Gastroesophageal sphincter (tissue), 4 donors: ENCODE measurements at regions not wholly inside any gene's neighbourhood (a gene's known extent, or its start where the extent isn't known, plus 50 kb on each side); places are given as distances from the start of the nearest gene placed in this dataset.
"Not testable (repeated sequence)": the region's sequence is repeated elsewhere in the genome, so short reads cannot be mapped to it uniquely, and the experiment has no call there.

Experiments used
- ATAC-seq: fragments of 150-250 bp; one replicate; pipeline ENCODE4 v1.9.1; 2016; ENCODE audit warnings: mild to moderate bottlenecking, moderate library complexity
- H3K27ac ChIP-seq, 4 donors: fragments of 200-600 bp; sonication (generic) in 3 of 4; 1 replicate in 3 of 4; 2 replicates in 1 of 4; pipeline ENCODE4 v1.5.1; 2016 to 2019
- H3K27me3 ChIP-seq: fragments of 200-600 bp; sonication (generic); one replicate; pipeline ENCODE4 v1.5.1; 2019
- H3K36me3 ChIP-seq, 2 donors: fragments of 200-600 bp; sonication (generic); one replicate each; pipeline ENCODE4 v1.5.1; 2019; ENCODE audit warnings: control low read depth in 1 of 2
- H3K4me1 ChIP-seq, 3 donors: fragments of 200-600 bp; sonication (generic); 1 replicate in 2 of 3; 2 replicates in 1 of 3; pipeline ENCODE4 v1.5.1; 2016 to 2019; ENCODE audit warnings: control low read depth in 2 of 3
- H3K4me3 ChIP-seq, 2 donors: fragments of 200-600 bp; sonication (generic); one replicate each; pipeline ENCODE4 v1.5.1; 2019; ENCODE audit warnings: mild to moderate bottlenecking in 1 of 2, moderate library complexity in 1 of 2
- H3K9me3 ChIP-seq, 3 donors: fragments of 200-600 bp; sonication (generic); one replicate each; pipeline ENCODE4 v1.5.1; 2017 to 2019; ENCODE audit warnings: control low read depth in 2 of 3
- CTCF ChIP-seq, 4 experiments: fragments of 200-600 bp in 2 of 4; fragments of 450-650 bp in 2 of 4; sonication (generic) in 1 of 4; IDR thresholded peaks; one replicate each; pipeline ENCODE4 v1.5.1; 2017 to 2019; ENCODE audit warnings: antibody characterized with exemption in 4 of 4, mild to moderate bottlenecking in 2 of 4, moderate library complexity in 2 of 4
- EP300 ChIP-seq: sonication (generic); formaldehyde crosslinking; IDR thresholded peaks from one replicate; pipeline ENCODE4 v1.6.1; 2017; ENCODE audit warnings: antibody characterized with exemption, mild to moderate bottlenecking
- POLR2A ChIP-seq, 2 donors: fragments of 450-650 bp; IDR thresholded peaks; one replicate each; pipeline ENCODE4 v1.6.1; 2017; ENCODE audit warnings: antibody characterized with exemption in 2 of 2, mild to moderate bottlenecking in 2 of 2, moderate library complexity in 1 of 2
- POLR2AphosphoS5 ChIP-seq: sonication (generic); formaldehyde crosslinking; IDR thresholded peaks from one replicate; pipeline ENCODE4 v1.6.1; 2017; ENCODE audit warnings: antibody characterized with exemption
- WGBS, 2 donors: methylation state at CpG; one replicate each; pipeline ENCODE4 v1.1.5; 2018; ENCODE audit warnings: low coverage in 1 of 2; 5-methylcytosine and 5-hydroxymethylcytosine counted together

- no peaks in the 10 kb centered on the region for H3K36me3 ChIP-seq
- no peak overlapping the region for H3K27ac ChIP-seq
- 58% methylated on average over 19 of the region's 34 CpGs; no CpG with 5 or more reads in 1 of the 2 donors for WGBS, 2 donors
- H3K4me3 ChIP-seq = no peak overlapping the region
- no peak for TF ChIP-seq POLR2A (IDR thresholded peaks at IDR 0.05)
- no peak for TF ChIP-seq POLR2AphosphoS5
- no peak for TF ChIP-seq CTCF (IDR thresholded peaks at IDR 0.05)
- TF ChIP-seq EP300 = no peak
- no peak for ATAC-seq
- H3K9me3 ChIP-seq = no peaks in the 10 kb centered on the region
- peaks cover 43% of the 10 kb centered on the region for H3K27me3 ChIP-seq
- H3K4me1 ChIP-seq = no peaks in the 10 kb centered on the region
Observed at GRCh38 chr7:409339-410281, 110.0 kb downstream of the PDGFA start.

- no peaks in the 10 kb centered on the region for H3K4me1 ChIP-seq
- no peak for TF ChIP-seq POLR2AphosphoS5
- no peak for TF ChIP-seq POLR2A (IDR thresholded peaks at IDR 0.05)
- no peak for TF ChIP-seq CTCF (IDR thresholded peaks at IDR 0.05)
- H3K27me3 ChIP-seq = peaks cover 36% of the 10 kb centered on the region
- H3K36me3 ChIP-seq = no peaks in the 10 kb centered on the region
- no peak overlapping the region for H3K27ac ChIP-seq
- no peak for ATAC-seq
- no peak overlapping the region for H3K4me3 ChIP-seq
- H3K9me3 ChIP-seq = no peaks in the 10 kb centered on the region
- no CpG with 5 or more reads among the region's 20 CpGs for WGBS, 2 donors
Observed at GRCh38 chr7:410395-410910, 109.2 kb downstream of the PDGFA start.

GRCh38 chr7:411116-411515, 108.5 kb downstream of the PDGFA start:
- not testable (repeated sequence) for ATAC-seq, H3K27ac ChIP-seq
- no CpG with 5 or more reads among the region's 24 CpGs for WGBS, 2 donors

GRCh38 chr7:411677-412312, 107.9 kb downstream of the PDGFA start:
- ATAC-seq = no peak
- WGBS, 2 donors = 100% methylated on average over 1 of the region's 29 CpGs; no CpG with 5 or more reads in 1 of the 2 donors
- Histone ChIP-seq H3K27me3 (peaks cover 26% of the 10 kb centered on the region), H3K4me1 (no peaks in the 10 kb centered on the region), H3K36me3 (no peaks in the 10 kb centered on the region), H3K4me3 (no peak overlapping the region), H3K9me3 (no peaks in the 10 kb centered on the region), H3K27ac (no peak overlapping the region)
- TF ChIP-seq POLR2A (IDR thresholded peaks at IDR 0.05) (no peak), CTCF (IDR thresholded peaks at IDR 0.05) (no peak), POLR2AphosphoS5 (no peak), EP300 (no peak)

More at GRCh38 chr7:411116-411515, 108.5 kb downstream of the PDGFA start:
- not testable (repeated sequence) for H3K9me3 ChIP-seq, H3K4me3 ChIP-seq, H3K4me1 ChIP-seq, H3K36me3 ChIP-seq
- peaks cover 29% of the 10 kb centered on the region for H3K27me3 ChIP-seq

- H3K4me1 ChIP-seq = no peaks in the 10 kb centered on the region
- peaks cover 0 to 5% (median 0%) of the 10 kb centered on the region in 3 donors for H3K9me3 ChIP-seq
- peaks cover 26% of the 10 kb centered on the region for H3K27me3 ChIP-seq
- 83 to 93% methylated on average over 1 to 10 of the region's 13 CpGs for WGBS, 2 donors
- no peaks in the 10 kb centered on the region for H3K36me3 ChIP-seq
- ATAC-seq = no peak
- H3K4me3 ChIP-seq = no peak overlapping the region
- no peak overlapping the region for H3K27ac ChIP-seq
- TF ChIP-seq EP300 (no peak), POLR2AphosphoS5 (no peak), POLR2A (IDR thresholded peaks at IDR 0.05) (no peak), CTCF (IDR thresholded peaks at IDR 0.05) (no peak)
Observed at GRCh38 chr7:412313-412710, 107.3 kb downstream of the PDGFA start.
